ENCODE measurements at regions not wholly inside any gene's neighbourhood (a gene's known extent, or its start where the extent isn't known, plus 50 kb on each side); places are given as distances from the start of the nearest gene placed in this dataset.

DNA sequence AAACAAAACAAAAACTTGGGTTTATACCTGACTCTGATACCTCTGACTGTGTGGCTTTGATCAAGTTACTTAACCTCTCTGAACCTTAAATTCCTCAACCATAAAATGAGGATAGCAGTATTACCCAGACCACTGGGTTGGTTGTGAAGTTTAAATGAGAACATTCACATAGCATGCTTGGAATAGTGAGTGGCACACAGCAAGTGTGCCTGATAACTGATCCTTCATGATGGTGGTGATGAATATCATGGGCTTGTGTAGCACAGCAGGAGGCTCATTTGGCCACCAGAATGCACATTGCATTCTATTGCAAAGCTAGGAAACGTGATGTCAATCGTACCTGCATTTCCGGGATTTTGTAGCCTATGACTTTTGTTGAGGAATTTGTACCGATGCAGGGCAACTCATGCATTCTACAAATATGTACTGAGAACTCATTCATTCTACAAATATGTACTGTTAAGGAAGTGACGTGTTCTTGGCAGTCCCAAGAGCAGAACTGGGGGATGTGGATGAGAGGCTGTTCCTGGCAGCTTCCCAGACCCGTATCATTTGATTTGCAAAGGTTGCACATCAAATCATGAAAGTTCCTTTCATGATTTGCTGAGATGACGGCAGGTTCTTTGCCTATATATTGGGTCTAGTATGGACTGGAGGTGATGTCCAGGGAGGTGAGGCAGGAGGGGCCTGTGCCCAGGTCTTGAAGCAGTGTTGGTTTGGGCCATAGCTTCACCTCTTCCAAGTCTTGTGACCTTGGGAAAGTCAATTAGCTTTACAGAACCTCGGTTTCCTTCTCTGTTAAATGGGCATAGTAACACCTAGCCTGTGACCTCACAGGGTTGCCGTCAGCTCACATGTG lies 94.6 kb upstream of the SMNDC1 start:
- DNase-seq = no peak

DNA sequence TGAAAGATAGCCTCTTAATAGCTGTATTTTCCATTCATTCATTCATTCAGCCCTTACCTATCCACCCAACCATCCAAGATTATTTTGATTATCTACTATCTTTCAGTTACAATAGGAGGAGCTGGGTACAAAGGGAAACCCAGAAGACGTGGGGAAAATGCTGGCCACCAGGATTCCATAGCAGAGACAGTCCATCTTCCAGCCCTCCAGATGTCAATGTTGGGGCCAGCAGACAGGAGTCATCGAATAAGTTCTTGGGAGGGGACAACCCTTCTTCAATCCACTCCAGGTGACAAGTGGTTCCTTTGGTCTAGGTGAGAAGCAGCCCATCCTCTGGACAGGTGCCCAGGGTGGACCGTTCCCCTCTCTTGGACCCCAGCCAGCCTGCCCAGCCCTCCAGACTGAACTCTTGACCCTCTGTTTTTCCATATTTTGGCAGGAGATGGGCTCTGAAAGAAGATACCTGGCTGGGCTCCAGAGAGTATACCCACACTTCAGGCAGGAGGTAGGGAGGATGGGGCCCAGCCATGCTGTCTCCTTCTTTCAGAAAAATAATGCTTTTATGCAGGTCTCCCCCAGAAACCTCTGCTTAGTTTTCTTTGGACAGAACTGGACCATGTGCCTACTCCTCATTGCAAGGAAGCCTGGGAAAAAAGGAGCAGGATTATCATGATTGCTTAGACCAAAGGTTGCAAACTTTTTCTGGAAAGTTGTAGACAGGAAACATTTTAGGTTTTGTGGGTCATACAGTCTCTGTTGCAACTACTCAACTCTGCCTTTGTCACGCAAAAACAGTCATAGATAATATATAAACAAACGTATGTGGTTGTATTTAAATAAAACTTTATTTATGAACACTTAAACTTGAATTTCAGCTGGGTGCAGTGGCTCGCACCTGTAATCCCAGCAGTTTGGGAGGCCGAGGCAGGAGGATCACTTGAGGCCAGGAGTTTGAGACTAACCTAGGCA lies 95.5 kb upstream of the SMNDC1 start:
- DNase-seq = no peak

DNA sequence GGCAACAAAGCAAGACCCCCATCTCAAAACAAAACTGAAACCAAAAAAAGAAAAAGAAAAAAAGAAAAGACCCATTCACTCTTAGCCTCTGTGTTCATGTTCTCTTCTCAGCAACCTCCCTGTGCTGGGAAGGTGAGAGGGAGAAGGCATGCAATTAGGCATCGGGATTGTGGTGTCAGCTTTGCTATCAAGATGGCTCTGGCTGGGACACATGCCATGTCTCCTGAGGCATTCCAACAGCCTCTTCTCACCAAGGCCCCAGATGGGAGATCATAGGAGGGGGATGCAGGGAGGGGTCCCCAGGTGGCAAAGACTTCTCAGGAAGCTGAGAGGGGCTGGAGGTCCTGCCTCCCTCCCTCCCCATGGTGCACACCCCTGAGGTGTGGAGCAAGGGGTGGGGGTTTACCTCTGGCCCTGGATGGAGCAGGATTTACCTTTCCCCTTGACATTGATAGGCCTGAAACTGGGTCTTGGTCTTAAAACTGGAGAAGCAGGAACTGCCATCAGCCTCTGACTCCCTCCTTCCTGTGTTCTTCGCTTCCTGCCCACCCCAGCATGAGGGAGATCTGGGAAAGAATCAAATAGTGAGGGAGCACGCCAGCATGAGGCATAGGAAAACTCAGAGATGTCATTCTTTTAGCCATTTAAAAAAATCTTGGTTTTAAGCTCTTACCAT lies 96.2 kb upstream of the DUSP5 start:
- DNase-seq = no peak

DNA sequence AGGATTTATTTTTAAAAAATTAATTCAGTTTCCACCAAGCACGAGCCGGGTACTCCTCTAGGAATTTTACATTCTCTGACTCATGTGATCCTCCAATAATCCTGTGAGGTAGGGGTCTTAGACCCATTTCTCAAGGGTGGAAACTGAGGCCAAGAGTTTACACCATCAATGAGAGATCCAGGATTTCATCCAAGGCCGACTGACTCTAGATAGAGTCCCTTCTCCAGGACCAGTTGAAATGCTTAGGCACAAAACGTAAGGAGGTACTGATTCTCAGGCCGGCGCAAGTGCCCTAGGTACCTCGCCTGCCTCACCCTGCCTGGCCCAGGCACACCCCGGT lies 95.7 kb upstream of the DUSP5 start:
- DNase-seq = no peak

DNA sequence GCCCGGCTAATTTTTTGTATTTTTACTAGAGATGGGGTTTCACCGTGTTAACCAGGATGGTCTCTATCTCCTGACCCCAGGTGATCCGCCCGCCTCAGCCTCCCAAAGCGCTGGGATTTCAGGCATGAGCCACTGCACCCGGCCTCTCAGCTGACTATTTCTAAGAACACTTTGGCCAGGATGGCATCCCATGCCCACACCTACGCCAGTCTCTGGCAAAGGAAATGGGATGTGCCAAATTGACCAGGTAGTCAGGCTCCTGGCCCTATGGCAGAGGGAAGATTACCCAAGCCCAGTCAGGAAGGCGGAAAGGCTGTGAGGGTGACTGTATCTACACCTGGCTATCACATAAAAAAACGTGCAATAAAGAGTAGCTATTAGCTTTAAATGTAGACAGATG lies 94.1 kb upstream of the DUSP5 start:
- no peak for DNase-seq

DNA sequence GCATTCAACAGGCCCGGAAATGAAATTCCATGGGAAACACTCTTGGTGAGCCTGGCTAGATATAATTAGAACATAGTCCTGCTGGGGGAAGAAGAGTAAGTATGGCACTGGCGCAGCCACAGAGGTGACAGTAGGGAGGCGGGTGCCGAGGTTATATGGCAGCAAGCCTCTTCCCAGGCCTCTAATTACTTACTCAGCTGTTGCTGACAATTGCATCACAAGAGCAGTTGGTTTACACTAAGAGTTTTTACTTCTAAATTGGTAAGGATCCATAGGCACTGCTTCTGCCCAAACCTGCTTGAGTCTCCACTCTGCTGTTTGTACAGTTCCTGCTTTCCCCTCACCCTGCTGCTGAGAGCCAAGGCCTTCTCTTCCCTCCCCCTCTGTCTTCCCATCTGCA lies 93.3 kb upstream of the DUSP5 start:
- DNase-seq = no peak

DNA sequence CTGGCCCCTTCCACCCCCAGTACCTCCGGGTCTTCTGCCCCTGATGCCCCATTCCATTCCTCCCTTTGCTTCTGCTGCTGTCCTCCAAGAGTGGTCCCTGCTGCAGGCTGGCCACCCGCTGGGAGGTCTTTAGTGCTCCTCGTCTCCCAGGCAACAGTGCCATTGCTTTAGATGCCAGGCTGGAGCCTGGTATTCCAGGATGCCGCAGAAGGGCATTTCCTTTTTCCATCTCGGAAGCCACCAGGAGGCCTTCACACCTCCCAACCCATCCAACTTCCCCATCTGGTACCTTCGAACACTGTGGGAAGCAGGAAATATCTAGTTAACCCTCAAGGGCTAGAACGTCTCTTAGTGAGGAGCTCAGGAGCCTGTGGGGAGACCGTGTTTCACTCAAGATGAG lies 92.9 kb upstream of the DUSP5 start:
- no peak for DNase-seq

DNA sequence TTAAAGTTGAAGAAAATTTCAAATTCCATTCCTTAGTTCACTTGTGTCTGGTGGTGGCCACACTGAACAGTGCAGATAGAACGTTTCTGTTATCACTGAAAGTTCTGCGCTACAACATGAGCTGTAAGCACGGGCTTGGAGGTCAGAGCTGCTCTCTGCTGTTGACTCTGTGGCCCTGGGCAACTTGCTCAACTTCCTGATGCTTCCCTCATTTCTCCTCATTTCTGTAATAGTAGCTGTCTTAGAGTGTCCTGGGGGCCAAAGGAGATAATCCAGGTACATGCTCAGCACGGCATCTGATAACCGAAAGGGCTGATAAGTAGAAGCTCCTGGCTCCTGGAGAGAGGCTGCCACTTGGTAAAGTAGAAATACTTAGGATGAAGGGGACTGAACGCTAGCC lies 92.3 kb upstream of the DUSP5 start:
- no peak for DNase-seq

DNA sequence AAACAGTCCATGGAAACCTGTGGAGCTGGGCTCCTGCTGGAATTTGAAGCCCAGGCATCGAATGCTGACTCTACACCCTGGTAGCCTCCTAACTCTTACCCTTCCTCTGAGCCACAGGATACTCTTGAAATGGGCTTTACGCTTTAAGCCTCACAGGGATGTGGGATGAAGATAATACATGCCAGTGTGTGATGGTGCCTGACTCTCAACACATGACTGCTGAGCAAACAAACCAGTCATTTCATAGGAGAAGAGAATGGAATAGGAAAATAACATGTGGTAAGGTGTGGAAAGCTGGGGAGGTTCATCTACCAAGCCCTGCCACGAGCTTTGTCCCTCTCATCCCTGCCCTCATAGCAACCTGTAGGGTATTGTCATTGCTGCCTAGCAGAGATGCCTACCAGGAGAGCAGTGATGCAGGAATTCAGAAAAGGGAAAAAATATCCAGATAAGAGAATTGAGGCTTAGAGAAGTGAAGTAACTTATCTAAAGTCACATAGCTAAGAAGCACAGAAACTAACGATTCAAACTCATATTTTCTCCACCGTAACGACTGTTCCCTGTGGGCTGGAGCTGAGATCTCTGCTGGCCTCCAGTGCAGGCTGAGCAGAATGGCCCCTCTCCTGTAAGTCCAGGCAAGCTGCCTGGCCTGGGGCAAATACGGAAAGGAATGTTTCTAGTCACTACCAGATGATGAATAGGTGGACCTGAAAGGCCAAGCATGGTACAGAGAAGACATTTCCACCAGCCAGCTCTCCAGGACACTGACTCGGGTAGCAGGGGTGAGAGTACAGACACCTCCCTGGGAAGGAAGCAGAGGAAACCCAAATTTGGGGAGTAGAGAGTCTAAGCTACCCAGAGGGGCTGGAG lies 90.2 kb upstream of the DUSP5 start:
- no peak for DNase-seq

DNA sequence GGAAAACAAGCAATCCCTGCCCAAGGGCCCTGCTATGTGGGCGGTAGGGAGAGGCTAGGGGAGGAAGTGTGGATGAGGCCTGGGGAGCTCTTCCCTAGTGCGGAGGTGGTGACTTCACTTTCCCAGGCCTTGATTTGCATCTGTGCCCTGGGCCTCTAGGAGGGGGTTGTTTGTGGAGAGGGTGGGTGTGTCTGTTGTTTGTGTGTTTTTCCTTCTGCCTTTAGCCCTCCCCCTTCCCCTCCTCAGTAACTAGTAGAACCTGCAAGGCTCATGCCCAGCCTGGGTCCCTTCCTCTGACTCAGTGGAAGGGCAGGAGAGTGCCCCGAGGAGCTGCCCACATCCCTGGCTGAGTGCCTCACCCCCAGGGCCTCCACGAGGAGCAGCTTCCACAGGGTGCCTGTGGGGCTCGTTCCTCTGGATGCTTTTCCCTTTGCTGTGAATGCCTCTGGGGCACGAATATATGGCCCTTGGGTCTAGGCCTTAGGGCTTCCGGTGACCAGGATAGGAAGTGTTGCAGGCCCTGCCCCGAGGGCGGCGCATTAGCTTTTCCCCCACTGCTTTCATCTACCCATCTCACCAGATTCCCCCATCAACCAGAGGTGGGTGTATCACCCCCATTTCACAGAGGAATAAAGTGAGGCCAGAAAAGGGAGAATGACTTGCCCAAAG lies 89.4 kb upstream of the DUSP5 start:
- DNase-seq = no peak

DNA sequence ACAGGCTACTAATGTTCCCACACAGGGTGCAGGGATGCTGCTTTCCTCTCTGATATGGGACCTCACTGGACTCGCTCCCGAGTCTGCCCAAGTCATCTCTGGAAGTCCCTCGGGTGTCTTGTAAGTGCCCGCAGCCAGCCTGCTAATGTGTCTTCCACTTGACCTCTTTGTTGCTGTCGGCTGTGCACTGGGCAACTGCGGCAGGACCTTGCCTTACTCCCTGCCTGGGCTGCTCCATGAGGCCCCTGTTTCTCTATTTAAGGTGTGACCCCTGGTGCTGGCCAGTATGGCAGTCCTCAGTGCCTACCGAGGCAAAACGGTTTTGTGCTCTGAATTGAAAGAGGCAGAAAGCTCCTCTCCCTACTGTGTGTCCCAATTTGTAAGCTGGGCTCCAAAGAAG lies 88.8 kb upstream of the DUSP5 start:
- no peak for DNase-seq

DNA sequence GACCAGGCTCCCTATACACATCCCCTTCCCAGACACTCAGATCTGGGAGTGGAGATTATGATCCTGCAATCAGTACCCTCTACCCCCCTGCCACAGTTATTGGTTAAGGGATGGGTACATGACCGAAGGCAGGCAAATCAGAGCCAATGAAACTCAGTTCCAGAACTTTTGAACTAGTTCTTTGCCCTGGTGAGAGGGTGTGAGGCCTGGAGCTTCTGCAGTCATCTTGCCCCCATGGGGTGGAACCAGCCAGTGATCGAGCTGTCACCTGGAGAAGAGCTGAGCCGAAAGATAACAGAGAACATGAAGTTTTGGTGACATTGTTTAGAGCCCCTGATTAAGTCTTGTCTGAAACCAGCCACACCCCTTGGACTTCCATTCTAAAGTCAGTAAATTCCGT lies 88.2 kb upstream of the DUSP5 start:
- DNase-seq = no peak

DNA sequence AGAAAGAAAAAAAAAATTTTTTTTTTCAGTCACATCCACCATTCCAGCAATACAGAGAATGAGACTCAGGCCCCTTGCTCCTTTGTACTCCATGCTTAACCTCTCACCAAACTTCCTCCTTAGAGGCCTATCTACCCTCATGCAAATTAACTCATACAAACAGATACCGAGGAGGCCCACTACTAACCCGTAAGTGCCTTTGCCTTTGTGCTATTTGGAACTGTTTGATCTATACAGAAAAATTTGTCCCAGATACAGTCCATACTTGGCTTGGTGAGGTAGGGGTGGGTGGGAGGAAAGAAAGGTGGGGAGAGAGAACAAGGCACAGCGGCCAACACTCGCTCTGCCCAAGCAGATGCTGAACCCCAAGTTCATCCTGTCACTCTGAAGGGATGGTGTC lies 87.8 kb upstream of the DUSP5 start:
- DNase-seq = no peak

DNA sequence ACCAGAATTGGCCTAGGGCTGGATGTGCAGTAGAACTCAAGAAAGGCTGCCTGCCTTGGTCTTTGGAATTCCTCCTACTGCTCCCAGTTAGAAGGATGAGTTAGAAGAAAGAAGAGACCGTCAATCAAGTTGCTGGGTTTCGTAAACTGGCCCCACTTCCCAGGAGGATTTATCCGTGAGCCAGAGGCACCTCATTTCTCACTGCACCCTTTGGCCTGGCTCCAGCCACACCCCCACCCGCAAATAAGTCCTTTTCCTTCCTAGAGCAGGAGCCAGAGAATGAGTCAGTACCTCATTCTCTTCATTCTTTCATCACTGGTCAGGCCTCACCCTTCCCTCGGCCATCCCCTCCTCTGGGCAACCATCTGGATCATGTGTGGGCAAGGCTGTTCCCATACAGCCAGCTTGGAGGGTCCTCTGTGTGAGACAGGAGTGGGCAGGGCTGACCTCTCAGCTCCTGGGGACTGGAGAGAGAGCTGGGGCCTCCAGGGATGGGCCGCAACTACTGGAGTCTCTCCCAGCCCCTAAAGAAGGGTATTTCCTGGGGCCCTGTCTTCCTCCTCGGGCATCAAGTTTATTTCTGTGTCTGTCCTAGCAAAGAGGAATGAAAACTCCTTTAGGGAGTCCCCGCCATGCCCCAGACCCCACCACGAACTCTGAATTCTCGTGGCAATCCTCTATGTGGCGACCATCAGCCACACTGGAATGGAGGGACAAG lies 87.2 kb upstream of the DUSP5 start:
- no peak for DNase-seq

DNA sequence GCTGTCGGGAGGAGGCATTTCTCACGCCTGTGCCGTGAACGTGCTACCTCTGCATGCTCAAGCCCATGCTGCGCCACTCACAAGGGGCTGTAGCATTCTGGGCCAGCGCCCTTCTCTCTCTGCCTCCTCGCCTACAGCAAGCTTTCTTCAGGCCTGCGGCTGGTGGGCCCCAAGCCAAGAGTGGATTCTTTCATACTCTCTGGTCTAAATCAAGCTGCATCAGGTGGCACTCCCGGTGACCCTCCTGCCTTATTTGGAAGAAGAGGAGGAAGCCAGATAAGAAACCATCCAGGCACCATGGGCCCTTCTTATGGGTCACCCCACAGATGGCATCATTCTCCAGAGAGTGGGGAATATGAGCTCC lies 86.7 kb upstream of the DUSP5 start:
- no peak for DNase-seq

DNA sequence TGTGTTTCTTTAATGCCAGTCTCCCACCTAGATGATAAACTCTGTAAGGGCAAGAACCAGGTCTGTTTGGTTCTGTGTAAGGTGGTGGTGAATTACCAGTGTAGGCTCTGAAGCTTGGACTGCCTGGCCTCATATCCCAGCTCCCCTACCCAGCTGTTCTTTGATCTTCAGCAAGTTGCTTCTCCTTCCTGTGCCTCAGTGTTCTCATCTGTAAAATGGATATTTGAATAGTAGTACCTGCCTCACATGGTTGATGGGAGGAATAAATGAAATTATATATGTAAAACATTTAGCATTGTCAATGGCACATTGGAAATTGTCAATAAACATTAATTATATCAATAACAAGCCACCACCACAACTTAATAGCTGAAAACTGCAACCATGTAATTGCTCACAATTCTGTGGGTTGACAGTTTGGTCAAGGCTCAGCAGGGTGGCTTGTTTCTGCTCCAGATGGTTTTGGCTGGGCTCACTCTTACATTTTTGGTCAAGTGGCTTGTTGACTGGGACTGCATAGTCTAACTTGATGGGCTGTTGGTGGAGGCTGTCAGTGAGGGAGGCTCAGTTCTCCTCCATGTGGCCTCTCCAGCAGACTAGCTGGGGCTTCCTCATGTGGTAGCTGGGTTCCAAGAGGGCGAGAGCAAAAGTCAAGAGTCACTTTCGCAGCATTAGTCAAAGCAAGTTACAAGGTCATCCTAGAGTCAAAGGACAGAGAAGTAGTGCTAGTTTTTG lies 84.5 kb upstream of the DUSP5 start:
- DNase-seq = no peak

DNA sequence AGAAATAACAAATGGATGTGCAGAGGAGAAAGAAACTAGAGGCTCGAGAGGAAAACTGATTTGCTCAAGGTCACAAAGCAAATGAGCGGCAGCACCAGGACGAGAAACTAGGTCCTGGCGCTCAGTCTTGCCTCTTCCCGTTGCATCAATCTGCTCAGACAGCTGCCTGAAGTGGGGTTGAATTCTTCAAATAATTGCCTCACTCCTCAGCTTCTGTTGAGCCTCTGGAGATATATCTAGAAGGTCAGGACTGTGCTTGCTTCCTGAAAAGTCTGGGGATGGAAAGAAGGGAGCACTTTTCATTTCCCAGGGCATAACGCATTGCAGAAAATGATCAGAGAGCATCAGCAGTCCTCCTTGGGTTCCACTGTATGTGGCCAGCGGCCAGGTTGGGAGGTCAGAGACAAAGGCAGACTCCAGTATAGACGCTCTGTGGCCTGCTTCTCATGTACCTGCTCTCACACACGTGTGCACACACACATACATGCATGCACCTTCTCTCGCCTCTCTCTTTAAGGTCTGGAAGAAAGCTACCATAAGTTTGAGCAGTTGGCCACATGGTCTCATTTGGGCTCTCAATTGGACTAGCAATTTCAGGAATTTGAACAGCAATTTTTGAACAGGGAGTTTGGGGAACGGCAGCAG lies 83.7 kb upstream of the DUSP5 start:
- DNase-seq = no peak

DNA sequence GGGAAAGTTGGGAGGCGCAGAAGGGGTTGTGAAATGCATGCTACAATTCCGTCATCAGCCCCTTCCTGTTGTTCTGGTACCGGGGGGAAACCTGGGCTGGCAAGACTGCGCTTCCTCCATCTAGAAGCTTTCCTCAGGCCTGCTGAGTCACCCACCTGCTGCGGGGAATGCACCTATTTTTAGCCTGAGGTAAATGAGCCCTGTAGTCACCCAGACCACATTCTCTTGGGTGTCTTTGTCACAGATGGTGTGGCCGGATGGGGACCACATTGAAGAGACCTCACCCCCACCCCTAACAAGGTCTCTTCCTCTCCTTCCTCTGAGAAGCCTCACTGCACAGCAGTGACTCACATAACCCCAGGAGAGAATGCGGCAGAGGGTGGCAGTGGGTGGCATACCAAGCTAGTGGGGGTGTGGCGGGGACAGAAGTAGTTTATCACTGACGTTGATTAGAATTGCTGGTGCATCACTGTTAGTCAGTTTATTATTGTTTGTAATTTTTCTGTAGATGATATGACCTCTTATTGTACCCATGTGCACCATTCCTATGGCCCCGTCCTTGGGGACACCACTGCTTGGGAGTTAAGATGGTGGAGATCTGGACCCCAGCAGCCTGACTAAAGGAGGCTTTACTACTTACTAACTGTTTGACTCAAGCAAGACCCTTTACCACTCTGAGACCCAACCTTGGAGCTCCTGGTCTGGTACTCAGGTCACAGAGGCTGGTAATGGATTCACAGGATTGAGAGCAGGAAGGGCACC lies 83.0 kb upstream of the DUSP5 start:
- no peak for DNase-seq

DNA sequence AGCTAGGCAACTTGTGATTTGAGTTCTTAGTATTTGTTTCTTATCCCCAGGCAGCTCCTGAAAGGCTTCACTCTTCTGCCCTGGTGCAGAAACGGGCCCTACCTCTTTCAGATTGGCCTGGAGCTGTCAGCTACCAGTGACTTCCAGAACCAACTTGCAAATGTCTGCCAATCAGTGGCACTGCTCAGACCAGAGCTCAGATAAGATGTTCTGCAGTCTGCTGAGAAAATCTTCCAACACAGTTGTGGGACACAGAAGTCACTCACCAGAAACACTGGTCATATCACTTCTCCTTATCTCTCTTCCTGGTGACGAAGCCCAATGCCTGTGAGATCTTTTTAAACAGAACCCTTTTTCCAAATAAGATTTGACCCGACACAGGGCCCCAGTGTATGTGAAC lies 81.9 kb upstream of the DUSP5 start:
- no peak for DNase-seq

Measured in NCI-H524 treated with DMSO at 0.1 percent for 48 hours (cell line).